ENCODE measurements at regions not wholly inside any gene's neighbourhood (a gene's known extent, or its start where the extent isn't known, plus 50 kb on each side); places are given as distances from the start of the nearest gene placed in this dataset.

GRCh38 chr3:178393824-178394223, 142.4 kb upstream of the KCNMB2 start:
- TF ChIP-seq CTCF (conservative IDR thresholded peaks at IDR 0.05; ENCODE audit: low read depth, low read length): no peak
- H3K4me3 ChIP-seq (ENCODE audit: low read depth, low read length): no peak overlapping the region
- peak; percentile 87 for DNase-seq (ENCODE audit: low read depth)

DNA sequence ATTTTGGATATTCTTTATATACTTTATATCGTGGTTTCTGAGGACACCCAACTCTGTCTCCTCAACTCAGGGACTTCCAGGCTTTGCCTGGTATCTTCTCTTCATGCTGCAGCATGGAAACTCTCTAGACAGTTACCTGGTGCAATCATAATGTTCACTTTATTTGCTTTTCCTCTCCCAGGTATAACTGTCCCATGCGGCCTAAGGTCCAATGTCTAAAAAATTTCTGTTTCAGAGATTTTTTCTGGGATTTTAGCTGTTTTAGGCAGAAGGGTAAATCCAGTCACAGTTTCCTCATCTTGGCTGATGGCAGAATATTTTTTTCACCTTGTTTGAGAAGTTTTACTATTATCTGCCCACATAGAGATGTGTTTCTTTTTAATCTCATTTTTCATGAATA, 139.9 kb upstream of the KCNMB2 start:
- TF ChIP-seq CTCF (conservative IDR thresholded peaks at IDR 0.05; ENCODE audit: low read depth, low read length): no peak
- no peak for DNase-seq (ENCODE audit: low read depth)
- no peak overlapping the region for H3K4me3 ChIP-seq (ENCODE audit: low read depth, low read length)

DNA sequence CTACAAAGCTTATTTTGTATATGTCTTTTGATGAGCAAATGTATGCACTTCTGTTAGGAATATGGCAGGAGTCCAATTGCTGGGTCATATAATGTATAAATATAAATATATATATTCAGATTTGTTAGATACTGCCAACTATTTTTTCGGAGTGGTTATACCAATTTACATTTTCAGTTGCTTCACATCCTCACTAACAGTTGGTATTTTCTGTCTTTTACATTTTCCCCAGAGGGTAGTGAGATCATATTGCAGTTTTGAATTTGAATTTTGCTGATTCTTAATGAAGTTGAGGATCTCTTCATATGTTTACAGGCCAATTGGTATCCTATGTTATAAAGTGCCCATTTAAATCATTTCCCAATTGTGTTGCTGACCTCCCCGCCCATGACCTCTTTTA, 139.0 kb upstream of the KCNMB2 start:
- TF ChIP-seq CTCF (conservative IDR thresholded peaks at IDR 0.05; ENCODE audit: low read depth, low read length): no peak
- DNase-seq (ENCODE audit: low read depth): no peak
- H3K4me3 ChIP-seq (ENCODE audit: low read depth, low read length): no peak overlapping the region

DNA sequence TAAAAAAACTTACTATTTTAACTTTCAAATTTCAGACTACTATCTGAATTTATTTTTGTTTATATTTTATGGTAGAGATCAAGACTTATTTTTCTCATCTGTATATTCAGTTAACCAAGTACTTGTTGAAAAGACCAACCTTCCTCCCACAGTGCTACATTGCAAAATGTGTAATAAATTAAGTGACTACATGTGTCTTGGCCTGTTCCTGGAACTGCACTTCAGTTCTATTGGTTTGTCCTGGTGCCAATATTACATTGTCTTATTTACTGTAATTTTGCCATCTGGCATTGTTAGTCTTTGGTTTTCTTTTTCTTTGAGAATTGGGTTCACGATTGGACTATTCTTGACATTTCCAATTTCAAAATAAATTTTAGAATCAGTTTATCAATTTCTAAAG, 138.4 kb upstream of the KCNMB2 start:
- no peak for DNase-seq (ENCODE audit: low read depth)
- H3K4me3 ChIP-seq (ENCODE audit: low read depth, low read length): no peak overlapping the region
- no peak for TF ChIP-seq CTCF (conservative IDR thresholded peaks at IDR 0.05; ENCODE audit: low read depth, low read length)

- no peak for TF ChIP-seq CTCF (conservative IDR thresholded peaks at IDR 0.05; ENCODE audit: low read depth, low read length)
- no peak overlapping the region for H3K4me3 ChIP-seq (ENCODE audit: low read depth, low read length)
- DNase-seq (ENCODE audit: low read depth): no peak
Measured at GRCh38 chr3:178404961-178405360, 131.3 kb upstream of the KCNMB2 start.

GRCh38 chr3:178405531-178405930, 130.7 kb upstream of the KCNMB2 start:
- DNase-seq (ENCODE audit: low read depth): no peak
- H3K4me3 ChIP-seq (ENCODE audit: low read depth, low read length): no peak overlapping the region
- no peak for TF ChIP-seq CTCF (conservative IDR thresholded peaks at IDR 0.05; ENCODE audit: low read depth, low read length)

DNA sequence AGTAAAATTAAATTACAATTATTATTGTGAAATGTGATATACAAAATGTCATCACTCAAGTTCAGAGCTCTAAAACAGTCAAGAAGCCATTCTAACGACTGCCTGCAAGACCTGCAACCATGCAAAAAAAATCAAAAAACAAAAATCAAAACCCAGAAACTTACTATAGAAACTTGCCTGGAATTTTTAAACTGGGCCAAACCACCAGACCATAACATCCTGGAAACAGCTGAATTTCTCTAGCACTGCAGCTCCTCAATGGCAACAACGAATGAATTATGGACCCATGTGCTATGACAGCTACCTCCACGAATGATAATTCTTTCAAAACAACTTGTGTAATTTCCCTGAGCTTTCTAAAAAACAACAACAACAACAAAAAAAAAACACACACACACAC, 130.0 kb upstream of the KCNMB2 start:
- peak; percentile 48 for DNase-seq (ENCODE audit: low read depth)
- H3K4me3 ChIP-seq (ENCODE audit: low read depth, low read length): no peak overlapping the region
- no peak for TF ChIP-seq CTCF (conservative IDR thresholded peaks at IDR 0.05; ENCODE audit: low read depth, low read length)

Measured in choroid plexus epithelial cell (primary cell).